Sigmoid colon (tissue), 4 donors: ENCODE measurements at regions not wholly inside any gene's neighbourhood (a gene's known extent, or its start where the extent isn't known, plus 50 kb on each side); places are given as distances from the start of the nearest gene placed in this dataset.

Experiments
- POLR2AphosphoS5 ChIP-seq, 4 donors: sonication (generic); formaldehyde crosslinking; IDR thresholded peaks; one replicate each; pipeline ENCODE4 v1.6.1; 2017; ENCODE audit warnings: antibody characterized with exemption in 4 of 4
- TF ChIP-seq, protein P1 (sequence below), 4 experiments: fragments of 450-650 bp in 3 of 4; fragments of 200-600 bp in 1 of 4; IDR thresholded peaks; one replicate each; pipeline ENCODE4 v1.5.1; 2016 to 2019; ENCODE audit warnings: antibody characterized with exemption in 4 of 4, mild to moderate bottlenecking in 3 of 4, moderate library complexity in 2 of 4

DNA sequence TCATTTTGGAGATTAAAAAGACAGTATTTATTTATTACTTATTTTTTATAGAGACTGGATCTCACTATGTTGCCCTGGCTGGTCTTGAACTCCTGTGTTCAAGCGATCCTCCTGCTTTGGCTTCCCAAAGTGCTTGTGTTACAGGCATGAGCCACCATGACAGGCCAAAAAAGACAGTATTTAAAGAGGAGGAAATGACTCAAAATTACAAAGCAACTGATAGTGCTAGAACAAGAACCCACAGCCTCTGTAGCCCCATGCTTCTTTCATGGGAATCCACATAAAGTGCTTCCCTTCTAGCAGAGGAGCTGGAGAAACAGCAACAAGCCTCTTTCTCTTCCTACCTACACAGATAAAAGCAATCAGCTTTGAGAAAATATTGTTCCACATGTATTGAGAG, 230.7 kb upstream of the PODXL start:
- TF ChIP-seq, protein P1, sequence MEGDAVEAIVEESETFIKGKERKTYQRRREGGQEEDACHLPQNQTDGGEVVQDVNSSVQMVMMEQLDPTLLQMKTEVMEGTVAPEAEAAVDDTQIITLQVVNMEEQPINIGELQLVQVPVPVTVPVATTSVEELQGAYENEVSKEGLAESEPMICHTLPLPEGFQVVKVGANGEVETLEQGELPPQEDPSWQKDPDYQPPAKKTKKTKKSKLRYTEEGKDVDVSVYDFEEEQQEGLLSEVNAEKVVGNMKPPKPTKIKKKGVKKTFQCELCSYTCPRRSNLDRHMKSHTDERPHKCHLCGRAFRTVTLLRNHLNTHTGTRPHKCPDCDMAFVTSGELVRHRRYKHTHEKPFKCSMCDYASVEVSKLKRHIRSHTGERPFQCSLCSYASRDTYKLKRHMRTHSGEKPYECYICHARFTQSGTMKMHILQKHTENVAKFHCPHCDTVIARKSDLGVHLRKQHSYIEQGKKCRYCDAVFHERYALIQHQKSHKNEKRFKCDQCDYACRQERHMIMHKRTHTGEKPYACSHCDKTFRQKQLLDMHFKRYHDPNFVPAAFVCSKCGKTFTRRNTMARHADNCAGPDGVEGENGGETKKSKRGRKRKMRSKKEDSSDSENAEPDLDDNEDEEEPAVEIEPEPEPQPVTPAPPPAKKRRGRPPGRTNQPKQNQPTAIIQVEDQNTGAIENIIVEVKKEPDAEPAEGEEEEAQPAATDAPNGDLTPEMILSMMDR (IDR thresholded peaks at IDR 0.05) = no peak
- TF ChIP-seq POLR2AphosphoS5 (IDR thresholded peaks at IDR 0.05) = no peak
